ENCODE measurements at regions not wholly inside any gene's neighbourhood (a gene's known extent, or its start where the extent isn't known, plus 50 kb on each side); places are given as distances from the start of the nearest gene placed in this dataset.

GRCh38 chr11:32309530-32310213 is 125.7 kb downstream of the WT1 start:
- TF ChIP-seq ZNF324 (tag by site-specific recombination; IDR thresholded peaks at IDR 0.05) (no peak), CTCF (tag by site-specific recombination; IDR thresholded peaks at IDR 0.05) (no peak), ZNF274 (IDR thresholded peaks at IDR 0.05; ENCODE audit: low read length) (no peak), ZNF274 (tag by site-specific recombination; IDR thresholded peaks at IDR 0.05; ENCODE audit: borderline replicate concordance) (no peak)

All from HEK293 (cell line).